Fibroblast of villous mesenchyme (primary cell): ENCODE measurements at regions not wholly inside any gene's neighbourhood (a gene's known extent, or its start where the extent isn't known, plus 50 kb on each side); places are given as distances from the start of the nearest gene placed in this dataset.

Experiments used
- DNase-seq: peaks from one replicate; pipeline ENCODE4 v3.0.0-alpha.2; 2010; ENCODE audit warnings: low read depth
- H3K4me3 ChIP-seq: 2 replicates; pipeline ENCODE4 v1.5.1; 2011; ENCODE audit warnings: low read depth, mild to moderate bottlenecking, low read length
- TF ChIP-seq, protein P1 (sequence below): IDR thresholded peaks from 2 replicates; pipeline ENCODE4 v1.5.1; 2012; ENCODE audit warnings: low read depth, mild to moderate bottlenecking, low read length; ENCODE audit not compliant: insufficient read depth

DNA sequence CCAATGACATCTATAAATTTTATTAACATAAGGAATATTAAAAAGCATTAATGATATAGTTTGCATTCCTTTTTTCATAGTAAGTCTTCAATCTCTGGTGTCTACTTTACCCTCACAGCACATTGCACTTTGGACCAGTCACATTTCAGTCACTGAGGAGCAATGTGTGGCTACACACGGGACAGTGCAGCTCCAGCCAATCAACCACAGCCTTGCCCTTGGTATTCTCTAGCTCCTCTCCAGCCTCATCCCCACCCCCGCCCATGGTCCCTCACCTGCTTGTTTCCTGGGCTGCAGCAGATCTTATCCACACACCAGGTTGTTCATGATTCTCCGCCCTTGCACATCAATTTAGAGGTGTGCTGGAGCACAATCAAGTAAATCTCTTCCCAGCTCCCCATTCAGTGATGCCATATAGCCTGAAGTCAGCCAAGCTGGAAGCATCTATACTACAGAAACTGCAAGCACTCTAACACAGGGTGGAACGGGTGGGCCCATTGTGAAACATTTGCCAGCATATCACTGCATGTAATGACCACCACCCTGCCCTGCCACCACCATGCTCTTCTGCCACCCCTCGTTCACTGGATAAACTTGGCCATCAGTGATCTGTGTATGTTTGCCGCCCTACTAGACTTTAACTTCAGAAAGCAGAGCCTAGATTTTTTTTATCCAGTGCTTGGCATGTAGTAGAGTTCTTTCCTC is 93.0 kb upstream of the SLC44A3 start:
- DNase-seq, result no peak
- TF ChIP-seq, protein P1, sequence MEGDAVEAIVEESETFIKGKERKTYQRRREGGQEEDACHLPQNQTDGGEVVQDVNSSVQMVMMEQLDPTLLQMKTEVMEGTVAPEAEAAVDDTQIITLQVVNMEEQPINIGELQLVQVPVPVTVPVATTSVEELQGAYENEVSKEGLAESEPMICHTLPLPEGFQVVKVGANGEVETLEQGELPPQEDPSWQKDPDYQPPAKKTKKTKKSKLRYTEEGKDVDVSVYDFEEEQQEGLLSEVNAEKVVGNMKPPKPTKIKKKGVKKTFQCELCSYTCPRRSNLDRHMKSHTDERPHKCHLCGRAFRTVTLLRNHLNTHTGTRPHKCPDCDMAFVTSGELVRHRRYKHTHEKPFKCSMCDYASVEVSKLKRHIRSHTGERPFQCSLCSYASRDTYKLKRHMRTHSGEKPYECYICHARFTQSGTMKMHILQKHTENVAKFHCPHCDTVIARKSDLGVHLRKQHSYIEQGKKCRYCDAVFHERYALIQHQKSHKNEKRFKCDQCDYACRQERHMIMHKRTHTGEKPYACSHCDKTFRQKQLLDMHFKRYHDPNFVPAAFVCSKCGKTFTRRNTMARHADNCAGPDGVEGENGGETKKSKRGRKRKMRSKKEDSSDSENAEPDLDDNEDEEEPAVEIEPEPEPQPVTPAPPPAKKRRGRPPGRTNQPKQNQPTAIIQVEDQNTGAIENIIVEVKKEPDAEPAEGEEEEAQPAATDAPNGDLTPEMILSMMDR, result no peak
- H3K4me3 ChIP-seq, result no peak overlapping the region

DNA sequence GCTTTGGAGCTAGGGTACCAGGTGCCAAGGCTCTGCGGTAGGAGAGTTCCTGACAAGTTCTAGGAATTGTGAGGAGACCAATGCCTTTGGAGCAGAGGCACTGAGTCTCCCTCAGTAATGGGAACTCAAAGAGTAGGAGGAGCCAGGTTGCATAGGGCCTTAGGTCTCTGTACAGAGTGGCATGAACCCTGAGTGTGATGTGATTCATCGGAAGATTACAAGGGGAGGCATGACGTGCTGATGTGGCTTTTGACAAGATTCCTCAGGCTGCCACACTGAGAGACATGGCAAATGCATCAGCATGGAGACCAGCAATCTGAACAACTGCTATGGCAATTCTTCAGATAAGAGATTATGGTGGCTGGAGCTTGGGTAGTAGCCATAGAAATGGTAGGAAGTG is 94.6 kb upstream of the SLC44A3 start:
- DNase-seq, result peak; percentile 44

DNA sequence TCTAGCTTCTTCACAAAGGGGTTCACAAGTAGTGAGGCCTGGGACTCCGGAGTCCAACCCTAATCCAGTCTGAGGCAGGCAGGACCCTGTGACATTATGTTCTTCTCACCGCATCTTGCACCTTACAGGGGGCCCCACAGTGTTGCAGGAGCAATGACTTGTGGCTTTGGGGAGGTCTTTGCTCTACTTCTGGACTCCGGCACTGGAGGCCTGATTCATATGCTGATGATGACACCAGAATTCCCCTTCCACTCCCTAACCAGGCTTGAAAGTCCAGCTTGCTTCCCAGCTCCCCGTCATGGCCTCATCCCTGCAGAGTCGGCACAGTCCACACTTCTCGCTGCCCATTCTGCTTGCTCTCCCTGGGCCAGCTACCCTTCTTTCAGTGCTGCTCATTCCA is 96.3 kb upstream of the SLC44A3 start:
- DNase-seq, result peak; percentile 19
- TF ChIP-seq, protein P1, result no peak
- H3K4me3 ChIP-seq, result no peak overlapping the region

More for the DNA sequence above, 94.6 kb upstream of the SLC44A3 start:
- TF ChIP-seq, protein P1, result no peak
- no peak overlapping the region for H3K4me3 ChIP-seq

DNA sequence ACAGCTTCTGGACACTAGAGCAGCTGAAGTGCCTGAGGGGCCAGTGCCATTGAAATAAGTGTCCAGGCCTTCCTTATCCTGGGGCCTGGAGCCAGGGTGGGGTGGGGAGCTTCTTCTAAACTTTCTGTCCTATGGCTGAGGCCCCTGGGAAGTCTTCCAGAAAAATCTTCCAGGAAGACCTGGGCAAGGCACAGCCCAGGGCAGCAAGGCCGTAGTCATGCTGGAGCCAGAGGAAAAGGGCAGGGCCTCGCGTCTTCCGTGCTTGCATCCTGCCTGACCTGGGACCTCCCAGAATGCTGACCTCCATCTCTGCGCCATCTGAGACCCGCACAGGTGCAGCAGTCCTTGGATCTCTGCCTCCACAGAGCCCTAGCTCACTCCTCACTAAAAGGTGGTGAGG is 96.7 kb upstream of the SLC44A3 start:
- no peak overlapping the region for H3K4me3 ChIP-seq
- no peak for DNase-seq
- TF ChIP-seq, protein P1, result no peak

DNA sequence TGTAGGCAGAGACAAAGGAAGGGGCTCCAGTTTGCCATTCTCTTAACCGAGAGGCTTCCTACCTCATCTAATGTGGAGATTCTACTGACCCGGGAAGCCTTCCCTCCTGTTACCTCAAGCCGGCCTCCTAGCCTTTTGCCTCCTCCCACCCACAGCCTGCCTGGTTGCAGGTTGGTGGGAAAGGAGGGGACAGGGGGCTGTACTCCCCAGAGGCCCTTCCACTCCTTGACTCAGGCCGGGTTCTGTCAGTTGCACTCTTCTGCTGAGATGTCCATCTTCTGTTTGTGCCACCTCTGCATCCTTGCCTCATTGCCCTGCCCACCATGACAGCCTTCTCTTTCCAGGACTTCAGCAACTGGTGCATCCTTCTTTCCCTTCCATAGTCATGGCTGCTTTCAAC is 98.0 kb upstream of the SLC44A3 start:
- DNase-seq, result no peak
- H3K4me3 ChIP-seq, result no peak overlapping the region
- TF ChIP-seq, protein P1, result no peak

DNA sequence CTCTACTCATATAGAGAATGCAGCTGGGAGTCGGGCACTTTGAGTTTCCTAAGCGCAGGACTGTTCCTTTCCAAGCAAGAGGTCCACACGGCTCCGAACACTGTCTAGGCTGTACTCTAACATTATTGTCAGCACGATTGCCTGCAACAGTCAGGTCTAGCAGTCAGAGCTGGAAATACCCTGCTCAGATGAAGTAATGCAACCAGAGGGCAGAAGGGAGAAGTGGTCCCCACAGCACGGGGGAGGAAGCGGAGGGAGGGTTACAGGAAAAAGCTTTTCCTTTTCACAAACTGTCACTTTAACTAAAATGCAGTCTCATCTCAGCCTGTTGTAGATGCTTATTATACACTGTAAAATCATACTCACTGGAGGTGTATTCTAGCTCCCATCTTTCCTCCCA is 98.9 kb upstream of the SLC44A3 start:
- TF ChIP-seq, protein P1, result no peak
- DNase-seq, result no peak
- no peak overlapping the region for H3K4me3 ChIP-seq
